DND-41 (cell line): ENCODE measurements at regions not wholly inside any gene's neighbourhood (a gene's known extent, or its start where the extent isn't known, plus 50 kb on each side); places are given as distances from the start of the nearest gene placed in this dataset.

Experiments used
- EZH2 ChIP-seq: IDR thresholded peaks from 3 replicates; pipeline ENCODE4 v1.6.1; 2012; ENCODE audit warnings: borderline replicate concordance, low read depth, mild to moderate bottlenecking, moderate library complexity, low read length, inconsistent platforms; ENCODE audit not compliant: severe bottlenecking
- TF ChIP-seq, protein P1 (sequence below): IDR thresholded peaks from 2 replicates; pipeline ENCODE4 v1.5.1; 2012; ENCODE audit warnings: borderline replicate concordance, low read length, moderate library complexity, mild to moderate bottlenecking; ENCODE audit not compliant: poor library complexity, severe bottlenecking; ENCODE audit errors: extremely low read depth

DNA sequence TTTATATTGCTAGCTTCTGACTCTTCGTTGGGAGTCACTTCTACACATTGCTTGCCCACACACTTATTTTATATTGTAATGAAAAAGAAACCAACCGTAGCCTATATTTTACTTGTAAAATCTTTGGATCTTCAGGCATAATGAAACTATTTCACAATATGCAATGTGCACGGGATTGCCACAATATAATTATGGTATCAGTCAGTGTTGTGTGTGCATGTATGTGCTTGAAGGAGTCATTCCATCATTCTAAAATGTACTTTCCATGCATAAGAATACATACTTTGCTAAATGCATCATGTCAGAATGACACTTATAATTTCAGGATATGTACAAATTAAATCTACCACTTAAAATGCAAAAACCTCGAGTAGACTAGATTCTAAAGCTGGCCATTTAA, 64.0 kb upstream of the TLE4 start:
- TF ChIP-seq, protein P1, sequence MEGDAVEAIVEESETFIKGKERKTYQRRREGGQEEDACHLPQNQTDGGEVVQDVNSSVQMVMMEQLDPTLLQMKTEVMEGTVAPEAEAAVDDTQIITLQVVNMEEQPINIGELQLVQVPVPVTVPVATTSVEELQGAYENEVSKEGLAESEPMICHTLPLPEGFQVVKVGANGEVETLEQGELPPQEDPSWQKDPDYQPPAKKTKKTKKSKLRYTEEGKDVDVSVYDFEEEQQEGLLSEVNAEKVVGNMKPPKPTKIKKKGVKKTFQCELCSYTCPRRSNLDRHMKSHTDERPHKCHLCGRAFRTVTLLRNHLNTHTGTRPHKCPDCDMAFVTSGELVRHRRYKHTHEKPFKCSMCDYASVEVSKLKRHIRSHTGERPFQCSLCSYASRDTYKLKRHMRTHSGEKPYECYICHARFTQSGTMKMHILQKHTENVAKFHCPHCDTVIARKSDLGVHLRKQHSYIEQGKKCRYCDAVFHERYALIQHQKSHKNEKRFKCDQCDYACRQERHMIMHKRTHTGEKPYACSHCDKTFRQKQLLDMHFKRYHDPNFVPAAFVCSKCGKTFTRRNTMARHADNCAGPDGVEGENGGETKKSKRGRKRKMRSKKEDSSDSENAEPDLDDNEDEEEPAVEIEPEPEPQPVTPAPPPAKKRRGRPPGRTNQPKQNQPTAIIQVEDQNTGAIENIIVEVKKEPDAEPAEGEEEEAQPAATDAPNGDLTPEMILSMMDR: no peak
- no peak for TF ChIP-seq EZH2
